Renal cortical epithelial cell (primary cell): ENCODE measurements at regions not wholly inside any gene's neighbourhood (a gene's known extent, or its start where the extent isn't known, plus 50 kb on each side); places are given as distances from the start of the nearest gene placed in this dataset.

ENCODE experiments used
- DNase-seq: peaks from one replicate; pipeline ENCODE4 v3.0.0-alpha.2; 2011; ENCODE audit warnings: low read depth

DNA sequence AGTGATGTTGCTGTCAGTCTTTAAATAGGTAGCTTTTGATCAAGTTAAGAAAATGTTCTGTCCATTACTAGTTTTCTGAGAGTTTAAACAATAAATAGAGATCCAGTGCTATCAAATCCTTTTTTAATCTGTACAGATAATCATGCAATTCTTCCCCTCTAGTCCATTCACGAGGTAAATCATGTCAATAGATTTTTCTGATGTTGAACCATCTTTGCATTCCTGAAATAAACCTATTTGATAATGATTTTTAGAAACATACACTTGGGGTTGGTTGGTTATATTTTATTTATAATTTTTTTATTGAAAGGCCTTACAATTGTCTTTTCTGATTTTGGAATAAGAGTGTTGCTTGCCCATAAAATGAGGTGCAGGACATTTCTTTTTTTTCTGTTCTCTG is 95.0 kb downstream of the FAM53A start:
- DNase-seq: no peak

DNA sequence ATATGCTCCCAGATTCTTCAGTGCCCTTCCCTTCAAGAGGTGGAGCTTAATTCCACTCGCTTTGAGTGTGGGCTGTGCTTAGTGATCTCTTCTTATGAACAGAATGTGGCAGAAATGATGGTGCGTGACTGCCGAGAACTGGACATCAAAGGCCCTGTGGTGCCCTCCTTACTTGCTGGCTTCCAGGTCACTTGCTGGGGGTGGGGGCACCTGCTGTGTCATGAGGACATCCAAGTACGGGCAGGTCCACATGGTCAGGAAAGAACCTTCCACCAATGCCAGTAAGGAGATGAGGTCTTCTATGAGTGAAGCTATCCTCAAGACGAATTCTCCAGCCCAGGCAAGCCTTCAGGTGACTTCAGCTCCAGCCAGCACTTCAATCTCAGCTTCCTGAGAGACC is 95.8 kb downstream of the FAM53A start:
- no peak for DNase-seq

DNA sequence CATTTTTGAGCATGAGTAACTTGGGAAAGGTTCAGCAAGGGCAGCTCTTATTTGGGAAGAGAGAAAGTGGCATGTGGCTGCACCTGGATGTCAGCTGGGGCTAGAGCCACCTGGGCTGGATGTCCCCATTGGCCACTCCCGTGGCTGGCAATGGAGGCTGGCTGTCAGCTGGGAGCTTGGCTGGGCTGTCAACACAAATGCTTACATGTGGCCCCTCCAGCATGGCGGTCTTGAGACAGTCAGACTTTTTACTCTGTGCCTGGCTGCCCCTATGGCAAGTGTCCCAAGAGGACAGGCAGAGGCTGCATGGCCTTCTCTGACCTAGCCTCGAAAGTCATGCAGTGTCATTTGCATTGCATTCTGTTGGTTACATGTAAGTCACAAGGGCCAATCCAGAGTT is 99.6 kb downstream of the FAM53A start:
- no peak for DNase-seq

DNA sequence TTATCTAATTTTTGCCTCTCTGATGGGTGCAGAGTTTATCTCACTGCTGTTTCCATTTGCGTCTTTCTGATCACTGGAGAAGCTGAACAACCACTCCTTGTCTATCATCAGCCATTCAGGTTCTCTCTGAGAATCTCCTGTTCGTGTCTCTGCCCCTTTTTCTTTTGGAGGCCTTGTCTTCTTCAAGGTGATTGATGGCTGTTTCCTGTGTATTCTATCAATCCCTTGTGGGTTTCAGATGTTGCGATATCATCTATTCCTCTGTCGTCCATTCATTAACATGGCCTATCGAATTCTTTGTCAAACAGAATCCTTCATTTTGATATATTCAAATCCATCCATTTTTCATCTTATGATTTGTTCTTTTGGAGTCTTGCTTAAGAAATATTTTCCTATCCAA is 100.3 kb downstream of the FAM53A start:
- DNase-seq: no peak

DNA sequence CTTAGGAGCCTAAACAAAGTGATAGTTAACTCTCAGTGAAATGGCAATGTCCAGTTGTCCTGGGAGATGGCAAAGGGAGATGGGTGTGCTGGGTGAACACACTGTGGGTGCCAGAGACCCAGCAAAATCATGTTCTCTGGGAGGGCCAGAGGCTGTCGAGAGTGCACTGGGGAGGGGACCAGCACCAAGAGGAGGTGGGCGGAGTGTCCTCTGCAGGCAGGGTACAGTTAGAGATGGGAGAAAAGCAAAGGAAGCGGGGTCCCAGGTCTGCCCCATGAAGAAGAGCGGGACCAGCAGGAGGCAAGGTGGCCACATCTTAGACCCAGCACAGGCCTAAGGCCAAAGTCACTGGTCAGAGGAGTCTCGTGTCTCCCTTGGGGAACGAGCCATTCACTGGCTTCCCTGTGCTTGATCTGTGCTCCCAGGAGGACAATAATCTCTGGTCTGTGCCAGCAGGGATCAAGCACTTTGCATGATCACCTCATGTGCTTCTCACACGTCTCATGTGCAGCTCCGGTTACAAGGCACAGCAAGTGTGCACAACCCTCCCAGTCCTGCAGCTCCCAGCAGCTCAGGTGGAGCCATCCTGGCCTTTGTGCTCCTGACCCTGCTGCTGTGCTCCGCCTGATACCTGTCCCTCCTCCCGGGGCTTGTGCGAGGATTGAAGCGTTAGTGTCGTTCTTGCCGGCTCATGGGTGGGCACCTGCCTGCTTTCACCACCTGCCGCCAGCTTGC is 100.9 kb downstream of the FAM53A start:
- DNase-seq: no peak

DNA sequence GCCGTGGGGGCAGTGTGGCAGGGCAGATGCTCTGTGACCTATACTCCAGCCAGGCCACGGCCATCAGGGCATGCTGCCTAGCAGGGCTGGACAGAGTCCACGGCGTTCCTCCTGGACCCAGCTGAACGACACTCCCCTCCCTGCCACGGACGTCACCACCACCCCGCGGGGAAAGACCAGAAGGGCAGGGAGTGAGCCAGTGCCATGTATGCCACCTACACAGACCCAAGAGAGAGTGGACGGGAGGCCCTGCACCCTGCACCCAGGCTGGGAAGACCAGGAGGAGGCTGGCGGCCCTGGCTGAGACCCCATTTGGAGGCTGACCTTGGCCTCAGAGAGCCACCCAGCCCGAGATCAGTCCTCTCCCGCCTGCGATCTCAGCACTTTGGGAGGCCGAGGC is 101.9 kb downstream of the FAM53A start:
- no peak for DNase-seq

DNA sequence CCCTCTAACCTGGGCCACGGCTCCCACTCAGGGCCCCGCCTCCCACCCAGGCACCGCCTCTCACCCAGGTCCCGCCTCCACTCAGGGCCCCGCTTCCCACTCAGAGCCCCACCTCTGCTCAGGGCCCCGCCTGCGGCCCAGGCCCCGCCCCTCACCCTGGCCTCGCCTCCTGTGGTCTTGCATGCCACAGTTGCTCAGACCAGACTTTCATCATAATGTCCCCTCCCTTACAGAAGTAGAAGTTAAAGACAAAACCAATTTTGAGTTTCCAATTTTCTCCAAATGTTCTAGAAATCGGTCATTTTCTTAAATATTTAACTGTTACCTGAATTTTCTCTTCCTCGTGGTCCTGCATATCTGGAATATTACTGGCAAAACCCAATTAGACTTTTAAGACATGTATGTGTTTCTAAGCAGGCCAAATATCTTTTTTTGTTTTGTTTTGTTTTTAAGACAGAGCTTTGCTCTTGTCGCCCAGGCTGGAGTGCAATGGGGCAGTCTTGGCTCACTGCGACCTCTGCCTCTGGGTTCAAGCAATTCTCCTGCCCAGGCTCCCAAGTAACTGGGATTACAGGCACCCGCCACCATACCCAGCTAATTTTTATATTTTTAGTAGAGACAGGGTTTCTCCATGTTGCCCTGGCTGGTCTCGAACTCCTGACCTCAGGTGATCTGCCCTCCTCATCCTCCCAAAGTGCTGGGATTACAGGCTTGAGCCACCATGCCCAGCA is 102.8 kb downstream of the FAM53A start:
- peak; percentile 65 for DNase-seq

DNA sequence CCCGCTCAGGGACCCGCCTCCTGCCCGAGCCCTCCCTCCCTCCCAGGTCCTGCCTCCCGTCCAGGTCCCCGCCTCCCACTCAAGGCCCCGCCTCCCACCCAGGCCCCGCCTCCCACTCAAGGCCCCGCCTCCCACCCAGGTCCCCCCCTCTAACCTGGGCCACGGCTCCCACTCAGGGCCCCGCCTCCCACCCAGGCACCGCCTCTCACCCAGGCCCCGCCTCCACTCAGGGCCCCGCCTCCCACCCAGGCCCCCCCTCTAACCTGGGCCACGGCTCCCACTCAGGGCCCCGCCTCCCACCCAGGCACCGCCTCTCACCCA is 103.5 kb downstream of the FAM53A start:
- peak; percentile 23 for DNase-seq

DNA sequence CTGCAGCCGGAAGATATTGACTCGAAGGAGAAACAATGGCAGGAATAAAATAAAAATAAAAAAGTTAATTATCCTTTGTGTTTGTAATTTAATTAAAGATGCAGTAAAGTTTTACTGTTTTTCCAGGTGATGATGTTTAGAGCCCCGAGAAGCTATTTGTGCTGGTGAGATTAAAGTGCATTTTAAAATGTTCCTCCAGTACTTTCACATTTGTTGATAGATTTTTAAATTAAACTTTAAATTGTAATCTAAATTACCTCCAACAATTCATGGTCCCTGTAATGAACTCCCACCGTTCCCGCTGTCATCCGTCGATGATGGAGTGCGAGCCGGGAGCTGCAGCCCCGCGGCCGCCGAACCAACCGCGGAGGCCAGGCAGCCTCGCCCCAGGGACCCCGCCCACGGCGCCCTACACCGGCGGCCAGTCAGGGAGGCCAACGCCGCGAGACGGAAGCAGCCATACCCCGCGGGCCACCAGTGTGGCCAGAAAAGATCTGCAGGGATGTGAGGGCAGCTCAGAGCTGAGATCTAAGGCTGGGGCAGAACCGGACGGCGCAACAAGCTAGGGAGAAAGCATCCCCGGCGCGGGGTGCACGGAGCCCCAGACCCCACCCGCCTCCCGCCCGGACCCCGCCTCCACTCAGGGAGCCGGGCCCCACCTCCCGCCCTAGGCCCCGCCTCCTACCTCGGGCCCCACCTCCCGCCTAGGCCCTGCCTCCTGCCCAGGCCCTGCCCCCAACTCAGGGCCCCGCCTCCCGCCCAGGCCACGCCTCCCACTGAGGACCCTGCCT is 104.0 kb downstream of the FAM53A start:
- DNase-seq: no peak

DNA sequence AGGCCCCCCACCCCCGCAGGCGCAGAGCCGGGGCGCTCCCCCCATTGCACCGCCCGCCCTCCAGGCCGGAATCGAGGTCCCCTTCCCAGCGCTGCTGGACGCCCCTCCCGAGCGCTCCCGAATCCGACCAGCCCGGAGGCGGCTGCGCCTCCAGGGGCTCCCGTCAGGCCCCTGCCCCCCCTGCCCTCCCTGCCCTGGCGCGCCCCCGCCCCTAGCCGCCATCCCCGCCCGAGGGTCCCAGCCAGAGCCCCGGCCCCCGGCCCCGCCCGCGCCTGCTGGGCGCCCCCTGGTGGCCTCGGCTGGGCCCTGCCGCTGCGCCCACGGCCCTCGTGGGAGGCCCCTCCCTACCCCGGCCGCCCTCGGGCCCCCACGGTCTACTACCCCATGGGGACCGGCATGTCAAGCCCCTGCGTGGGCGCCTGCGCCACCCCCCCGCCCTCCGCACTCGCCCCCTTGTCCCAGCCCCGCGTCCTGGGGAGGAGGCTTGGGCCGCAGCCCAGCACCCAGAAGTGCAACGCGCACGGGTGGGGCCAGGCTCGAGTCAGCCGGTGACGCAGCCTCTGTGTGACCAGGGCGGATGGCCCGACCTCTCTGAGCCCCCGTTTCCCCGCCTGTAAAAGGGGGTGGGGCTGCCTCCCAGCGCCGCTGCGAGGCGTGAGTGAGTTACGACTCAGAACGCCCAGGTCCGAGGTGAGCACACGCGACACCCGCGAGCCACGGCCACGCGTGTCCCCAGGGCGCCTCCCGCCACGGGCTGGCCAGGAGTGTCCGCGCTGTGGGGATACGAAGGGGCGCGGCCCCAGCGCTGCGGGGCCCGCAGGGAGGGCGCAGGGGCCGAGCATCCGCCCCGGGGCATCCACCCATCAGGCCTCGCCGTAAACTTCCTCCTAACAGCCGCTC is 104.9 kb downstream of the FAM53A start:
- DNase-seq: no peak

DNA sequence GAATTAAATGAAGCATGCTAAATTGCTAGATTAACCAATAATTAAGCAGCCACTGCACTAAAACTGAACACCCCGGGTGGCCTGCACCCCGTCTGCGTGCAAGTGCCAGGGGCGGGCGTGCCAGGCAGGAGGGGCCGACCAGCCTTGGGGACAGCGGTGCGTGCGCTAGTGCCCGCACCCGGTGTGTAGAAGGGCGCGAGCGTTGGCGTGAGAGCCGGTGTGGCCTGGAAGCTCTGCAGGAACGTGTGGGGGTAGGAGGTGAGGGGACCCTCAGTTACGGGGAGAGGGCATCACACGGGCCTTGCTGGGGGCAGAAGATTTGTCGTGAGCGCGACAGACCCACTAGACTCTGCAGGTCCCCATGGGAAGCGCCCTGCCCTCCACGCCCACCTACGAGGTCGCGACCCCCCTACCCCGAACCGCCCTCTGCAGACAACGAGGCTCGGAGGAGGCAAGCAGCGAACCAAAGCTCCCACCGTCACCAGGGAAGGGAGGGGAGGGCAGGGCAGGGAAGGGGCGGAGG is 105.8 kb downstream of the FAM53A start:
- no peak for DNase-seq

DNA sequence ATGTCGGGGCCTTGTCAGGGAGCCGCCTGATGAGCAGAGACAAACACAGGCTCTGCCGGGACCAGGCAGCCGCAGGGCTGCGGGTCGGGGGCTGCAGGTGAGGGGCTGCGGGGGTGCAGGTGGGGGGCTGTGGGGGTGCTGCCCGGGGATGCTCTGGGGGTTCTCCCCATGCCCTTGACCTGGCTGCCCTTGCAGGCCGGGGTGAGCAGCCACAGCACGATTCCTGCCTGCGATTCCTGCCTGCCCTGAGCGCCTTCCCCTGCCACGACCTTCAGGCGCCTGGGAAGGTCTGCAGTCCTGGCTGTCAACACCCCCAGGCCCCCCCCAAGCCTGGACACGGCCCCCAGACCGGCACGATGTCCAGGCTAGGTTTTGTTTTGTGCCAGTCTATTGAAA is 106.3 kb downstream of the FAM53A start:
- no peak for DNase-seq

DNA sequence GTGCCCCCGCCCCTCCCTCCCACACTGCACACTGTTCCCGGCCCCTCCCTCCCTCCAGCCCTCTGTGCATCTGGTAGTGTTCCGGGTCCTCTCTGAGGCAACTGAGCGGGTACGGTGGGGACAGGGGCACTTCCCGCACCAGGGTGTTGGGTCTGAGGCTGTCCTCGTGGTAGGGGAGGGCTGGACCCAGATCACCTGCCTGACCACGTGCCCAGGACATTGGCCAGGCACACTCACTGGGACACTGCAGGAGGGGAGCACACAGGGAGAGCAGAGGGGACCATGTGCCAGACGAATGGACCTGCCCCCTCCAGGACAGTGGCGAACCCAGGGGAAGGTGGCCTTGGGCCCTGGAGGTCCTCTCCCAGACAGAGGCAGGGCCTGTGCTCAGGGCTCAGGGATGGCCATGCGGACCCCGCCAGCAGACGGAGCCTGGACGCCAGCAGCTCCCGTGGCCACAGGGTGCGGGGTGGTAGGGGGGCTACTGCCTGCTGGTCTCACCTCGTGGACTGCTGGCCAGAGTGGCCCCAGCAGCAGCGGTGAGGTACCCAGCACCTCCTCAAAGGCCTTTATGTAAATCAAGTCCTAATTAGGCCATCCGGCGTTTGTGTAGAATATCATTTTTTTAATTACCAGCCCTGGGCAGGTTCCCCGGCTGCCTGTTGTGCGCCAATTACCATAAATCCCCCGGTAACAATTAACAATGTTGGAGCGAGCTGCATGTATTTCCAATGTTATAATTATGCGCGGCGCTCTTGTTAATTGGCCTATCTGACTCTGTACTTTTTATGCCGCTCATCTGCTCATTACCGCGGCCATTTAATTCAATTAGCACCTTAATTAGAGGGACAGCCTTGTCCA is 106.9 kb downstream of the FAM53A start:
- no peak for DNase-seq

DNA sequence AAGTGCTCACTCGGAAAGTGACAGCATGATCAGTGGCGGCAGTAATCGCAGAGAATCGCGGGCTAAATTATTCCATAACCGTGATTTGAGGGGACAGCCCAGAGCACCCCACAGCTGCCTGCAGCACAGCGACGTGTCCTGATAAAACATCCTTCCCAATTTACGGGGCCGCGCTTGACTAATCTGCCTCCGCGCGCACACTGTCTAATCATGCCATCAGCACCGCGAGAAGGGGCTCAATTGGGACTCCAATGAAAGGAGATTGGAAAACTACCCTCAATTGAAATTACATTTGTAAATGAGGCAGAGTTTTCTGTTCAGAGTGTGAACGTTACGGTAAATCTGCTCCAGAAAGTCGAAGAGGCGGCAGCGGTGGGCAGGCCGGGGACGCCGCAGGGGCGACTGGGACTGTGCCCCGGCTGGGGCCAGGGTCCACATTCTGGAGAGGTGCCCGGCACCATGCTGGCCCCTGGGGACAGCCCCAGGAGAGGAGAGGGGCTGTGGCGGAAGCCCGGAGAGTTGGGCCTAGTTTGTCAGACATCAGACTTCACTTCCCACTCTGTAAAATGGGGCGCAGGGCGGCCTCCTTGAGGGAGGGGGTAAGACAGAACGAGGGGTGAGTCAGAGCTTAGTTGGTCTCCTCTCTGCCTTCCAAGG is 107.7 kb downstream of the FAM53A start:
- DNase-seq: no peak

DNA sequence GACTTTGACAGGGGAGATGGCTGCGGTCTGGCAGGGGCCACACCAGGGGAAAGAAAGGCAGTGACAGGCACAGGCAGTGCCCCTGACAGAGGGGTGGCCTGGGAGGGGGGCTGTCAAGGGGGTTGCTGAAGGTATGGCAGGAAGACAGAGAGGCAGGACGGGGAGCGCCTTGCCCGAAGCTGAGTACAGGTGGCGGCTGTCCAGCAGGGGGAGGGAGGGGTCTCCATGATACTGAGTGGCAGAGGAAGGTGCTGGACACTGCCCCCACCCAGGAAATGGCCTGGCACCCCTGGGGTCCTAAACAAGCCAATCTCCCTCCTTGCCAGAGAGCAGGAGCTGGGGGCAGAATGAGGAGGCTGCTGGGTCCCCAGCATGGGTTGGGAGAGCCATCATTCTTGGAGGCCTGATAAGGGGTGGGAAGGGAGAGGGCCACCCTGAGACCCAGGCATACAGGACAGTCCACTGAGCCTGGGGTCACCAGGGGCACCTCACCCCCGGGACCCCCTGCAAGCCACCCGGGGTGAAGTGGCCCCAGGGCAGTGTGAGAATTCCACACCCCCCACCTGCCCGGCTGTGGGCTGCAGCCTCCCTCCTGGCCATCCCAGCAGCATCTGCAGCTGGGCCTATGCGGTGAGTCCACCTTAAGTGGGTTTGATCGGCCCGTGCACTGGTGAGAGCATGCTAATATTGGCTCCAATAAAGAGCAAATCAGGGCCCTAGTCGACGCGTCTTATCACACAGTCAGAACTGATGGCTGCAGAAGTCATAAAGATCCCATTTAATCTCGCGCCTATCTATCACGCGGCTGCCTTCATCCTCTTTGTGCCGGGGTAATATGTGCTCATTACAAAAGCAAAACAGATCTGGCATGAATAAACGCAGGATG is 108.5 kb downstream of the FAM53A start:
- no peak for DNase-seq

DNA sequence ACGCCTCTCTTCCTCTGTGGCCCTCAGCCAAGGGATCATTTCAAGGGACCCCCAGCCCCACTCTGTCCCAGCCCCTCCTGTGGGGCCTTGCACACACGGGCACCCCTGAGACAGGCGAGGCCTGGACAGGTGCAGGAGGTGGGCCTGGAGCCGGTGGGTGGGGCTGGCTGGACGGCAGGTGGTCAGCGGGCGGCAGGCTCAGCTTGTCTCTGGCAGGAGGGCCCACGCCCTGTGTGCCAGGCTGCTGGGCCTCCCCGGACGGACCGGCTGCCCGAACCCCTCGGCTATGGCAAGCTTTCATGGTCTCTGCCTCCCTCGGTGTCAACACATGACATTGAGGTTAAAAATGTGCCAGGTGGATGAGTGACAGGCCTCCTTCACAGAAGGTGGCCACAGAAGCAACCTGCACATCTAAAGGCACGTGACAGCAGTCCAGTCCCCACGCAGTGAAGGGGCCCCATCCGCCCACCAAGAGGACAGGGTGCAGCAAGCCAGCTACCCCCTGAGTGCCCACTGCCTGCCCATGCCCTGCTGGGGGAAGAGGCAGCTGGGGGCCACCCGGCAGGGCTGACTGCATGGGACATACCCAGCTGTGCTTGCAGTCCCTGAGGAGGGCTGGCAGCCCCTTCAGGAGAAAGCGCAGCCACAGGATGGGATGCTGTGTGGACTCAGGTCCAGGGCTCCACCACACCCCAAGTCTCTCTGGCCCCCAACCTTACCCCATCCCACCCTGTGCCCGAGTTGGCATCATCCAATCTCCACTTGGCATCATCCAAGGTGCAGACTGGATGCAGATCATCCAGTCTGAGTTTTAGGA is 109.3 kb downstream of the FAM53A start:
- DNase-seq: no peak

DNA sequence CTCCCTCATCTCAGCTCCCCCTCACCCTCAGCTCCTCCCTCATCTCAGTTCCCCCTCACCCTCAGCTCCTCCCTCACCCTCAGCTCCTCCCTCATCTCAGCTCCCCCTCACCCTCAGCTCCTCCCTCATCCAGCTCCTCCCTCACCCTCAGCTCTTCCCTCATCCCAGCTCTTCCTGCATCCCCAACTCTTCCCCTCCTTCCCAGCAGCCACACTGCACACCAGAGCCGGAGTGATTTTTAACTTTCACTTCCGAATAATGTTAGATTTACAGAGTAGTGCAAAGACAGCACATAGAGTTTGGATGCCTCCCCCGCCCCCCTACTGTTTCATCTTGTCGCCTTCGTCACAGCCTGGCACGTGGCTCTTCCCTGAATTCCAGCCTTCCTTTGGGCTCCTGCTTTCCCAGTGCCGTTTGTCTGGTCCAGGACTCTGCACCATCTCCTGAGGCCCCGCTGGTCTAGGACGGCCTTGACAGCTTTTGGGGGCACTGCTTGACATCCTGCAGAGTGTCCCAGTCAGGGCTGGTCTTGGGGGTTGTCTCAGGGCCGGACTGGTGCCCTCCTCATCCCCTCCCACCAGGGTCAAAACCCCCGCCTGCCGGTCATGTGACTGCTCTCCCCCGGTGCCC is 110.2 kb downstream of the FAM53A start:
- no peak for DNase-seq
